SK-N-SH treated with all-trans-retinoic acid at 6 μM for 48 hours (cell line): ENCODE measurements at regions not wholly inside any gene's neighbourhood (a gene's known extent, or its start where the extent isn't known, plus 50 kb on each side); places are given as distances from the start of the nearest gene placed in this dataset.

Experiments
- ARNTL ChIP-seq: fragments of 450-650 bp; formaldehyde crosslinking; IDR thresholded peaks from 2 replicates; pipeline ENCODE4 v1.5.0; 2020; ENCODE audit warnings: low read depth, mild to moderate bottlenecking, moderate library complexity, borderline replicate concordance
- CREB5 ChIP-seq: fragments of 250-450 bp; sonication (Bioruptor Pico); IDR thresholded peaks from 2 replicates; pipeline ENCODE4 v1.5.1; 2020; ENCODE audit warnings: low read depth, mild to moderate bottlenecking, moderate library complexity
- CSDC2 ChIP-seq: fragments of 250-450 bp; sonication (Bioruptor Pico); IDR thresholded peaks from 2 replicates; pipeline ENCODE4 v1.5.0; 2020; ENCODE audit warnings: mild to moderate bottlenecking, moderate library complexity
- ISL1 ChIP-seq: fragments of 250-450 bp; sonication (Bioruptor Pico); IDR thresholded peaks from 2 replicates; pipeline ENCODE4 v2.1.2; 2022; ENCODE audit warnings: mild to moderate bottlenecking, moderate library complexity
- PATZ1 ChIP-seq: fragments of 250-450 bp; sonication (Bioruptor Pico); IDR thresholded peaks from 2 replicates; pipeline ENCODE4 v1.8.0; 2020; ENCODE audit warnings: mild to moderate bottlenecking, moderate library complexity, borderline replicate concordance
- RARB ChIP-seq: fragments of 250-450 bp; sonication (Bioruptor Pico); IDR thresholded peaks from 2 replicates; pipeline ENCODE4 v1.8.0; 2021; ENCODE audit warnings: mild to moderate bottlenecking, moderate library complexity
- SNAI2 ChIP-seq: fragments of 250-450 bp; sonication (Bioruptor Pico); IDR thresholded peaks from 2 replicates; pipeline ENCODE4 v1.5.0; 2020; ENCODE audit warnings: mild to moderate bottlenecking, moderate library complexity
- TOX ChIP-seq: fragments of 250-450 bp; sonication (Bioruptor Pico); IDR thresholded peaks from 2 replicates; pipeline ENCODE4 v1.8.0; 2021; ENCODE audit warnings: mild to moderate bottlenecking, moderate library complexity, borderline replicate concordance
- TSHZ2 ChIP-seq: fragments of 250-450 bp; sonication (Bioruptor Pico); IDR thresholded peaks from 2 replicates; pipeline ENCODE4 v1.5.0; 2020; ENCODE audit warnings: mild to moderate bottlenecking, moderate library complexity
- ZFP3 ChIP-seq: fragments of 250-450 bp; sonication (Bioruptor Pico); IDR thresholded peaks from 2 replicates; pipeline ENCODE4 v1.5.0; 2020; ENCODE audit warnings: mild to moderate bottlenecking, moderate library complexity
- ZFP30 ChIP-seq: fragments of 450-650 bp; formaldehyde crosslinking; IDR thresholded peaks from 2 replicates; pipeline ENCODE4 v1.5.0; 2022; ENCODE audit warnings: mild to moderate bottlenecking, moderate library complexity

GRCh38 chr10:78526347-78526746 lies 492.7 kb downstream of the RPS24 start:
- TF ChIP-seq TSHZ2 (CRISPR knock-in tag) (no peak), TOX (CRISPR knock-in tag) (no peak), PATZ1 (no peak), CSDC2 (no peak), ISL1 (CRISPR knock-in tag) (no peak), ZFP3 (CRISPR knock-in tag) (no peak), ZFP30 (CRISPR knock-in tag) (no peak), ARNTL (CRISPR knock-in tag) (no peak), RARB (CRISPR knock-in tag) (no peak), SNAI2 (CRISPR knock-in tag) (no peak), CREB5 (CRISPR knock-in tag) (no peak)
